Naive thymus-derived CD8-positive, alpha-beta T cell (primary cell): ENCODE measurements at regions not wholly inside any gene's neighbourhood (a gene's known extent, or its start where the extent isn't known, plus 50 kb on each side); places are given as distances from the start of the nearest gene placed in this dataset.

Source experiments
- ATAC-seq, 2 donors: fragments of 150-1000 bp; cut with Tn5 transposase in 1 of 2; sonication (Bioruptor Pico), chemical (Tn5 transposase) in 1 of 2; 1 replicate in 1 of 2; 2 replicates in 1 of 2; pipeline ENCODE4 v1.10.0; 2021; ENCODE audit warnings: mild to moderate bottlenecking in 2 of 2, moderate library complexity in 2 of 2
- POLR2A ChIA-PET: fragments of 350-600 bp; sonication (Branson Sonifier 250); formaldehyde crosslinking; loops from one replicate; lab custom pipeline; 2021; ENCODE audit warnings: antibody characterized with exemption; lab: Charles Lee
- DNase-seq, 10 donors: peaks; one replicate each; pipeline versions ENCODE4 v3.0.0 to v3.0.0-alpha.2; 2020 to 2022
- H3K27ac Mint-ChIP-seq, 10 donors: one replicate each; pipeline ENCODE4 v1.8.0; 2020 to 2022; ENCODE audit warnings: mild to moderate bottlenecking in 10 of 10, mixed read lengths in 10 of 10, moderate library complexity in 4 of 10, inconsistent platforms in 1 of 10
- H3K27me3 Mint-ChIP-seq, 5 donors: one replicate each; pipeline ENCODE4 v1.8.0; 2021 to 2022; ENCODE audit warnings: mixed read lengths in 5 of 5
- H3K36me3 Mint-ChIP-seq, 3 donors: one replicate each; pipeline ENCODE4 v1.8.0; 2020 to 2022; ENCODE audit warnings: mixed read lengths in 3 of 3, mild to moderate bottlenecking in 2 of 3, inconsistent platforms in 1 of 3
- H3K4me1 Mint-ChIP-seq, 4 donors: one replicate each; pipeline ENCODE4 v1.8.0; 2021 to 2022; ENCODE audit warnings: mixed read lengths in 4 of 4
- H3K4me3 Mint-ChIP-seq, 10 donors: one replicate each; pipeline ENCODE4 v1.8.0; 2020 to 2022; ENCODE audit warnings: mild to moderate bottlenecking in 10 of 10, mixed read lengths in 10 of 10, moderate library complexity in 6 of 10, inconsistent platforms in 1 of 10
- H3K9me3 Mint-ChIP-seq, 9 donors: one replicate each; pipeline ENCODE4 v1.8.0; 2020 to 2022; ENCODE audit warnings: mixed read lengths in 9 of 9, mild to moderate bottlenecking in 3 of 9, inconsistent platforms in 1 of 9, moderate library complexity in 1 of 9

DNA sequence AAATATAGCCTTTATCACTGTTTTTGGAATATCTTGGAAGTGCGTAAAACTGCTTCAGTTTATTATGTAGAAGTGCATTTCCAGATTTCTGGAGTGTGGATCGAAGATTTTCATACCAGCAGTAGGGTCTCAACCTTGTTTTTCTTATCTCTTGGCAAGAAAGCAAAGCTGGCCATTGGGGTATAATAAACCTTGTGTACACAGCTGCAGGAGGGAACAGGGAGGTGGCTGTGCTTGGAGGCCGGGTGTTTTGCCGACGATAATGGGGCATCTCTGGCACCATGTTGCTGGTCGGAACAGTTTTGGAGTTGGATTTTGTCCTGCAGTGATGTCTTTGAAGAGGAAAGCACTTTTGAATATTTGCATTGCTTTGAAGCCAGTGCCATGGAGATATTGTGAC lies 308.8 kb upstream of the DMRT1 start:
- DNase-seq (no peak), ATAC-seq (no peak)
- no peaks in the 10 kb centered on the region for H3K36me3 Mint-ChIP-seq
- H3K27me3 Mint-ChIP-seq: peaks cover 0 to 6% (median 3%) of the 10 kb centered on the region in 5 donors
- no peak overlapping the region for H3K4me3 Mint-ChIP-seq
- POLR2A ChIA-PET: no interaction called here
- H3K27ac Mint-ChIP-seq: no peak overlapping the region
- H3K4me1 Mint-ChIP-seq: peaks cover 0 to 28% (median 9%) of the 10 kb centered on the region in 4 donors
- H3K9me3 Mint-ChIP-seq: no peaks in the 10 kb centered on the region

DNA sequence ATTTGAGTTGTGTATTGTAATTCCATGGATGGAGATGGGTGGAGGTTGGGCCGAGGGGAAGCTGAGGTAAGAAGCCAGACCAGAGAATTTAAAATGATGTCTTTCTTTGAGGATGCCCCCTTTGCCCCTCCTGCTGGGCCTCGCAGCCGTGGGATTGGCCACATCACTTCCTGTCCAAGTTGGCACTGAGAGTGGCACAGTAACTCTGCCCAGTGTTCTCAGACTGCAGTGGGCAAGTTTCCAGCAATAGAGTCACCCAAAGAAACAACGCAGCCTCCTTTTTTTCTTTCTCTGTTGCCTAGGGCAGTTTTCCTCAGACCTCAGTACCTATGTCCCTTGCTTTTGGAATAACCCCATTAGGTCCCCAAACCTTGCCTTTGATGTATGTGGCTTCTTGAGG lies 306.6 kb upstream of the DMRT1 start:
- peaks cover 0 to 3% (median under 1%) of the 10 kb centered on the region in 3 donors for H3K36me3 Mint-ChIP-seq
- ATAC-seq (no peak), DNase-seq (no peak)
- H3K4me3 Mint-ChIP-seq: no peak overlapping the region
- no peak overlapping the region for H3K27ac Mint-ChIP-seq
- POLR2A ChIA-PET: no interaction called here
- peaks cover 0 to 4% (median 0%) of the 10 kb centered on the region in 9 donors for H3K9me3 Mint-ChIP-seq
- H3K4me1 Mint-ChIP-seq: peaks cover 0 to 34% (median 9%) of the 10 kb centered on the region in 4 donors
- peaks cover 0 to 6% (median 3%) of the 10 kb centered on the region in 5 donors for H3K27me3 Mint-ChIP-seq

GRCh38 chr9:535356-535755 lies 306.1 kb upstream of the DMRT1 start:
- Mint-ChIP-seq H3K27ac (no peak overlapping the region), H3K36me3 (peaks cover 0 to 6% (median 5%) of the 10 kb centered on the region in 3 donors), H3K4me3 (no peak overlapping the region), H3K27me3 (peaks cover 0 to 6% (median 3%) of the 10 kb centered on the region in 5 donors), H3K9me3 (peaks cover 0 to 8% (median 0%) of the 10 kb centered on the region in 9 donors), H3K4me1 (peaks cover 0 to 34% (median 9%) of the 10 kb centered on the region in 4 donors)
- ATAC-seq (no peak), DNase-seq (no peak)
- POLR2A ChIA-PET: interaction anchor here (0.6 kb wide), 1 partner anchor 72 kb away, joined by 6 read pairs; no protein-coding TSS in a partner anchor

DNA sequence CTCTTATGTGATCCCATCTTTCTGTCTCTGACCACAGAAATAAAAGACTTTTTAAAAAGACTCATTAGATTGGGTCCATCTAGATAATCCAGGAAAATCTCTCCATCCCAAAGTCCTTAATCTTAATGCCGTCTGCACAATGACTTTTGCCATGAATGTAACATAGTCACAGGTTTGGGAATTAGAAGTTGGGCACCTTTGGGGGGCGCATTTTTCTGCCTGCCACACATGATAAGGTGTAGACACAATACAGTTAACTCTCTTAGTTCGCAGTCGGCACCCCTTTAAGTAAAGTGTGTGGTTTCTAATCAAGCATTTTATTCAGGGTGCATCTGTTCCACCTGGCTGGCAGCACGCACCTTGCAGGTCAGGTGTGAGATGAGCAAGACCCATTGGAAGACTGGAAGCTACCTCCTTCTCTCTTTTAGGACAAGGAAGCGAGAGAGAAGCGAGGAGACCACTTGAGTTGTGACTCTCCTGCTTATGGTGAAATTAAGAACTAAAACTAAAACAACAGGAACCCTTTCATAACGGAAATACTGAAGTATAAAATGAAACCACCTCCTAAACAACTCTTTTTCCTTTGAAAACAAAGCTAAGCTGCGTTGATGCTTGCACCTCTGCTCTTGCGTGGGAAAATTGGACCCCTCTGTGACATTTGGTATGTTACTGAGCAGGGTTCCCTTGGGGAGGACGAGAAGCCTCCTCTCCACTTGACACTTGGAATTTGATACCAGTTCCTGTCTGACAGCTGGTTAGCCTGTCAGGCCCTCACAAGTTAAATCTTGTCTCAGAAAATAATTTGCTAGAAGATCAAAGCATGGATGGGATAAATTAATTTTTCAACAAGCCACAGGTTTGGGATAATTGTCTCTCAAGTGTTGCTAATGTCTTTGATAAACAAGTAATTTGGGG lies 304.6 kb upstream of the DMRT1 start:
- H3K27me3 Mint-ChIP-seq: peaks cover 0 to 4% (median 3%) of the 10 kb centered on the region in 5 donors
- POLR2A ChIA-PET: no interaction called here
- H3K4me3 Mint-ChIP-seq: peak overlapping the region in 9 of 10 donors; percentile 31 to 75 (median 53)
- ATAC-seq (no peak), DNase-seq (no peak)
- H3K36me3 Mint-ChIP-seq: peaks cover 0 to 14% (median 13%) of the 10 kb centered on the region in 3 donors
- H3K27ac Mint-ChIP-seq: peak overlapping the region in 7 of 10 donors; percentile 19 to 88 (median 73)
- peaks cover 0 to 34% (median 9%) of the 10 kb centered on the region in 4 donors for H3K4me1 Mint-ChIP-seq
- H3K9me3 Mint-ChIP-seq: peaks cover 0 to 13% (median 0%) of the 10 kb centered on the region in 9 donors

DNA sequence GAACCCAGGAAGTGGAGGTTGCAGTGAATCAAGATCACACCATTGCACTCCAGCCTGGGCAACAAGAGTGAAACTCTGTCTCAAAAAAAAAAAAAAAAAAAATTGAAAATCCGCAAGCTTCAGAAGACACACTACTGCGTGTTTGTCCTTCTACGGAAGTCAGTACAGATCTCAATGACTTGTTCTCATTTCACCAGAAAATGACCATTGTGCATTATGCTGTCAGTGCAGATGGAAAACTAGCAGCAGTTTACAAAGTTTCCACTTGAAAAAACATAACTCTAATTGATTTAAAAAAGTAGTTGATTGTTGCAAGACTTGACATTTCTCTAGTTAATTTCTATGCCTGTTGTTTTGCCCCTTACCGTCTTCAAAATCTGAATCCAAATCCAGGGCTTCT lies 298.0 kb upstream of the DMRT1 start:
- H3K4me1 Mint-ChIP-seq: peaks cover 13 to 20% (median 14%) of the 10 kb centered on the region in 4 donors
- POLR2A ChIA-PET: no interaction called here

GRCh38 chr9:545480-545879 lies 296.0 kb upstream of the DMRT1 start:
- H3K36me3 Mint-ChIP-seq: peaks cover 0 to 7% (median 6%) of the 10 kb centered on the region in 3 donors
- H3K27ac Mint-ChIP-seq: peak overlapping the region in 2 of 10 donors; percentile 3 to 63
- H3K4me1 Mint-ChIP-seq: peaks cover 13 to 20% (median 14%) of the 10 kb centered on the region in 4 donors
- H3K9me3 Mint-ChIP-seq: peaks cover 0 to 6% (median 0%) of the 10 kb centered on the region in 9 donors
- H3K4me3 Mint-ChIP-seq: peak overlapping the region in 1 of 10 donors; percentile 31
- POLR2A ChIA-PET: no interaction called here
- ATAC-seq: no peak
- peaks cover 0 to 11% (median 7%) of the 10 kb centered on the region in 5 donors for H3K27me3 Mint-ChIP-seq
- DNase-seq: no peak

More for the DNA sequence above, 298.0 kb upstream of the DMRT1 start:
- ATAC-seq (no peak), DNase-seq (no peak)
- peaks cover 0 to 14% (median 13%) of the 10 kb centered on the region in 3 donors for H3K36me3 Mint-ChIP-seq
- H3K27me3 Mint-ChIP-seq: peaks cover 0 to 11% (median 4%) of the 10 kb centered on the region in 5 donors
- H3K9me3 Mint-ChIP-seq: peaks cover 0 to 13% (median 0%) of the 10 kb centered on the region in 9 donors
- no peak overlapping the region for H3K27ac Mint-ChIP-seq
- no peak overlapping the region for H3K4me3 Mint-ChIP-seq

- H3K27ac Mint-ChIP-seq: peak overlapping the region in 1 of 10 donors; percentile 24
Observed at GRCh38 chr9:546235-546634, 295.3 kb upstream of the DMRT1 start.

DNA sequence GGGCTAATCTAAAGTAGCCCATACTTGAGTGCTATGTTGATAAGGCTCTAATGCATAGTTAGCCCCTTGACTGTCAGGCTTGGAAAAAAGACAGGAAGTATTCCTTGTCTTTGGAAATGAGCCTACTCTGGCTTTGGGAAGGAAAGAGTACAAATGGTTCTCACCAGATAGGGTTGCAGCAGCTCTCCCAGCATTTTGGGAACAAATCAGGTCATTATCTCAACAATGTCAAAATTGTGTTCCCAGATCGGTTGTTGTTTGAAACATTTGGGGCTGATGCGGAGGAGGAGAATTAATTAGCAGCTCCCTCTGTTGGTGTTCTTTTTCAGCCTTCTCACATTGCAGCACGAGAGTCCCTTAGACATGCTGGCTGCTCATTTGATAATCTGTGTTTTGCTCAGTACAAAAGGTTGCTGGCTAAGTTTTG lies 294.7 kb upstream of the DMRT1 start:
- DNase-seq: peak in 1 of 10 donors; percentile 27
- POLR2A ChIA-PET: interaction anchor here (1.0 kb wide), 1 partner anchor 44 kb away, joined by 3 read pairs; no protein-coding TSS in a partner anchor
- Mint-ChIP-seq H3K9me3 (peaks cover 0 to 3% (median 0%) of the 10 kb centered on the region in 9 donors), H3K36me3 (no peaks in the 10 kb centered on the region), H3K4me1 (peaks cover 13 to 20% (median 14%) of the 10 kb centered on the region in 4 donors), H3K4me3 (peak overlapping the region in 2 of 10 donors; percentile 4 to 5), H3K27me3 (peaks cover 0 to 11% (median 5%) of the 10 kb centered on the region in 5 donors), H3K27ac (peak overlapping the region in 2 of 10 donors; percentile 24 to 76)
- no peak for ATAC-seq

More at GRCh38 chr9:546235-546634, 295.3 kb upstream of the DMRT1 start:
- POLR2A ChIA-PET: interaction anchor here (1.0 kb wide), 1 partner anchor 43 kb away, joined by 3 read pairs; no protein-coding TSS in a partner anchor
- Mint-ChIP-seq H3K4me3 (no peak overlapping the region), H3K9me3 (peaks cover 0 to 3% (median 0%) of the 10 kb centered on the region in 9 donors), H3K4me1 (peaks cover 13 to 20% (median 14%) of the 10 kb centered on the region in 4 donors), H3K27me3 (peaks cover 0 to 11% (median 7%) of the 10 kb centered on the region in 5 donors), H3K36me3 (no peaks in the 10 kb centered on the region)
- DNase-seq (no peak), ATAC-seq (no peak)

GRCh38 chr9:547314-547713 lies 294.2 kb upstream of the DMRT1 start:
- no peak for DNase-seq
- H3K4me3 Mint-ChIP-seq: peak overlapping the region in 1 of 10 donors; percentile 5
- H3K36me3 Mint-ChIP-seq: no peaks in the 10 kb centered on the region
- POLR2A ChIA-PET: no interaction called here
- H3K4me1 Mint-ChIP-seq: peaks cover 13 to 20% (median 14%) of the 10 kb centered on the region in 4 donors
- peak overlapping the region in 3 of 10 donors; percentile 30 to 76 (median 44) for H3K27ac Mint-ChIP-seq
- peaks cover 0 to 11% (median 6%) of the 10 kb centered on the region in 5 donors for H3K27me3 Mint-ChIP-seq
- H3K9me3 Mint-ChIP-seq: peaks cover 0 to 3% (median 0%) of the 10 kb centered on the region in 9 donors
- ATAC-seq: no peak

DNA sequence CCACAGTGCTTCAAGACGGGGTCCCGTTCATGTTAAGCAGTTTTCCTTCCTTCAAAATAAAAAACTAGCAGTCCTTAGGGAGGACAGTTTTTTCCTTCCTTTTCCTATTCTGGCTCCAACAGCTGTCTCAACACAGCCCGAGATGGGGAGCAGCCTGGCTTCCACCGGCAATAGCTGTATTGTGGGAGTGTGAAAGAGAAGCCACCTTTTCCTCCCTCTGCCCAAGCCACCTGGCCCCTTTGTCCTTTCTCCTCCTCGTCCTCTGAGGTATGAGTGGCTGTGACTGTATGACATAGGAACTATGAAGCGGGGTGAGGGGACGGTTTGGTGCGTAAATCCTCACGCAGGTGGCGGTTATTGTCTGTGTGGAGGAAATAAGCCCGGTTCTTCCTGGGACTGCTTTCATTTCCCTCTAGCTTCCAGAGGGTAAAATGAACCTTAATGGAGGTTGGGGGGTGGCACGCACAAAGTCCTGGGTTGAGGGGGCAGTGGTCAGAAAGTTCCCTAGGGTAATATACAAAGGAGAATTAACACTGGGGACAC lies 292.0 kb upstream of the DMRT1 start:
- H3K4me3 Mint-ChIP-seq: no peak overlapping the region
- no peaks in the 10 kb centered on the region for H3K9me3 Mint-ChIP-seq
- H3K27me3 Mint-ChIP-seq: peaks cover 0 to 7% (median 6%) of the 10 kb centered on the region in 5 donors
- H3K27ac Mint-ChIP-seq: no peak overlapping the region
- no peak for DNase-seq
- POLR2A ChIA-PET: no interaction called here
- peaks cover 12 to 20% (median 13%) of the 10 kb centered on the region in 4 donors for H3K4me1 Mint-ChIP-seq
- no peaks in the 10 kb centered on the region for H3K36me3 Mint-ChIP-seq
- no peak for ATAC-seq

- no peak overlapping the region for H3K27ac Mint-ChIP-seq
- no peaks in the 10 kb centered on the region for H3K36me3 Mint-ChIP-seq
- ATAC-seq (no peak), DNase-seq (no peak)
- peaks cover 6 to 16% (median 13%) of the 10 kb centered on the region in 4 donors for H3K4me1 Mint-ChIP-seq
- POLR2A ChIA-PET: no interaction called here
- no peaks in the 10 kb centered on the region for H3K9me3 Mint-ChIP-seq
- peaks cover 0 to 10% (median 3%) of the 10 kb centered on the region in 5 donors for H3K27me3 Mint-ChIP-seq
- no peak overlapping the region for H3K4me3 Mint-ChIP-seq
Observed at GRCh38 chr9:550333-550732, 291.2 kb upstream of the DMRT1 start.
